ENCODE measurements at regions not wholly inside any gene's neighbourhood (a gene's known extent, or its start where the extent isn't known, plus 50 kb on each side); places are given as distances from the start of the nearest gene placed in this dataset.

- no peak for DNase-seq (ENCODE audit: low spot score)
These were observed 454.5 kb downstream of the ADAMTS20 start for GRCh38 chr12:43097471-43097870.

- DNase-seq (ENCODE audit: low spot score): no peak
These were observed 456.2 kb downstream of the ADAMTS20 start for GRCh38 chr12:43095669-43096280.

- no peak for DNase-seq (ENCODE audit: low spot score)
These were observed 457.0 kb downstream of the ADAMTS20 start for GRCh38 chr12:43094886-43095575.

- no peak for DNase-seq (ENCODE audit: low spot score)
These were observed 461.0 kb downstream of the ADAMTS20 start for GRCh38 chr12:43090981-43091380.

GRCh38 chr12:43087195-43088091 is 464.6 kb downstream of the ADAMTS20 start:
- DNase-seq (ENCODE audit: low spot score): no peak

- no peak for DNase-seq (ENCODE audit: low spot score)
These were observed 472.5 kb downstream of the ADAMTS20 start for GRCh38 chr12:43079476-43079875.

- DNase-seq (ENCODE audit: low spot score): no peak
These were observed 473.0 kb downstream of the ADAMTS20 start for GRCh38 chr12:43078976-43079375.

GRCh38 chr12:43072431-43072830 is 479.6 kb downstream of the ADAMTS20 start:
- no peak for DNase-seq (ENCODE audit: low spot score)

GRCh38 chr12:43069768-43070221 is 480.2 kb upstream of the PRICKLE1 start:
- no peak for DNase-seq (ENCODE audit: low spot score)

GRCh38 chr12:43066471-43066870 is 476.9 kb upstream of the PRICKLE1 start:
- no peak for DNase-seq (ENCODE audit: low spot score)

GRCh38 chr12:43063650-43064049 is 474.1 kb upstream of the PRICKLE1 start:
- DNase-seq (ENCODE audit: low spot score): no peak

GRCh38 chr12:43062201-43062895 is 472.8 kb upstream of the PRICKLE1 start:
- no peak for DNase-seq (ENCODE audit: low spot score)

- DNase-seq (ENCODE audit: low spot score): no peak
These were observed 471.2 kb upstream of the PRICKLE1 start for GRCh38 chr12:43060742-43061141.

GRCh38 chr12:43058616-43059015 is 469.1 kb upstream of the PRICKLE1 start:
- DNase-seq (ENCODE audit: low spot score): no peak

- DNase-seq (ENCODE audit: low spot score): no peak
These were observed 468.0 kb upstream of the PRICKLE1 start for GRCh38 chr12:43057566-43057965.

GRCh38 chr12:43054085-43054484 is 464.5 kb upstream of the PRICKLE1 start:
- no peak for DNase-seq (ENCODE audit: low spot score)

GRCh38 chr12:43052441-43052840 is 462.9 kb upstream of the PRICKLE1 start:
- DNase-seq (ENCODE audit: low spot score): no peak

GRCh38 chr12:43044241-43044640 is 454.7 kb upstream of the PRICKLE1 start:
- no peak for DNase-seq (ENCODE audit: low spot score)

- DNase-seq (ENCODE audit: low spot score): no peak
These were observed 449.4 kb upstream of the PRICKLE1 start for GRCh38 chr12:43038991-43039390.

- no peak for DNase-seq (ENCODE audit: low spot score)
These were observed 440.4 kb upstream of the PRICKLE1 start for GRCh38 chr12:43029971-43030370.

GRCh38 chr12:43028826-43029225 is 439.3 kb upstream of the PRICKLE1 start:
- no peak for DNase-seq (ENCODE audit: low spot score)

- DNase-seq (ENCODE audit: low spot score): no peak
These were observed 433.3 kb upstream of the PRICKLE1 start for GRCh38 chr12:43022838-43023237.
